Gastrocnemius medialis (tissue), 4 donors: ENCODE measurements at regions not wholly inside any gene's neighbourhood (a gene's known extent, or its start where the extent isn't known, plus 50 kb on each side); places are given as distances from the start of the nearest gene placed in this dataset.

Source experiments
- POLR2A ChIP-seq, 2 donors: fragments of 450-650 bp; IDR thresholded peaks; one replicate each; pipeline ENCODE4 v1.6.1; 2017; ENCODE audit warnings: antibody characterized with exemption in 2 of 2, mild to moderate bottlenecking in 2 of 2, moderate library complexity in 2 of 2
- TF ChIP-seq, protein P1 (sequence below), 5 experiments: fragments of 450-650 bp in 3 of 5; fragments of 200-600 bp in 2 of 5; sonication (generic) in 2 of 5; IDR thresholded peaks in 4 of 5; conservative IDR thresholded peaks in 1 of 5; 1 replicate in 4 of 5; 2 replicates in 1 of 5; pipeline ENCODE4 v1.5.1; 2016 to 2019; ENCODE audit warnings: antibody characterized with exemption in 5 of 5, mild to moderate bottlenecking in 3 of 5, moderate library complexity in 3 of 5

- TF ChIP-seq POLR2A (IDR thresholded peaks at IDR 0.05) = no peak
- TF ChIP-seq, protein P1, sequence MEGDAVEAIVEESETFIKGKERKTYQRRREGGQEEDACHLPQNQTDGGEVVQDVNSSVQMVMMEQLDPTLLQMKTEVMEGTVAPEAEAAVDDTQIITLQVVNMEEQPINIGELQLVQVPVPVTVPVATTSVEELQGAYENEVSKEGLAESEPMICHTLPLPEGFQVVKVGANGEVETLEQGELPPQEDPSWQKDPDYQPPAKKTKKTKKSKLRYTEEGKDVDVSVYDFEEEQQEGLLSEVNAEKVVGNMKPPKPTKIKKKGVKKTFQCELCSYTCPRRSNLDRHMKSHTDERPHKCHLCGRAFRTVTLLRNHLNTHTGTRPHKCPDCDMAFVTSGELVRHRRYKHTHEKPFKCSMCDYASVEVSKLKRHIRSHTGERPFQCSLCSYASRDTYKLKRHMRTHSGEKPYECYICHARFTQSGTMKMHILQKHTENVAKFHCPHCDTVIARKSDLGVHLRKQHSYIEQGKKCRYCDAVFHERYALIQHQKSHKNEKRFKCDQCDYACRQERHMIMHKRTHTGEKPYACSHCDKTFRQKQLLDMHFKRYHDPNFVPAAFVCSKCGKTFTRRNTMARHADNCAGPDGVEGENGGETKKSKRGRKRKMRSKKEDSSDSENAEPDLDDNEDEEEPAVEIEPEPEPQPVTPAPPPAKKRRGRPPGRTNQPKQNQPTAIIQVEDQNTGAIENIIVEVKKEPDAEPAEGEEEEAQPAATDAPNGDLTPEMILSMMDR (IDR thresholded peaks at IDR 0.05 in 4 of 5, conservative IDR thresholded peaks at IDR 0.05 in 1 of 5) = no peak
Observed at GRCh38 chr10:108708363-108708762, 1214.9 kb downstream of the XPNPEP1 start.
